ENCODE measurements at regions not wholly inside any gene's neighbourhood (a gene's known extent, or its start where the extent isn't known, plus 50 kb on each side); places are given as distances from the start of the nearest gene placed in this dataset.

DNA sequence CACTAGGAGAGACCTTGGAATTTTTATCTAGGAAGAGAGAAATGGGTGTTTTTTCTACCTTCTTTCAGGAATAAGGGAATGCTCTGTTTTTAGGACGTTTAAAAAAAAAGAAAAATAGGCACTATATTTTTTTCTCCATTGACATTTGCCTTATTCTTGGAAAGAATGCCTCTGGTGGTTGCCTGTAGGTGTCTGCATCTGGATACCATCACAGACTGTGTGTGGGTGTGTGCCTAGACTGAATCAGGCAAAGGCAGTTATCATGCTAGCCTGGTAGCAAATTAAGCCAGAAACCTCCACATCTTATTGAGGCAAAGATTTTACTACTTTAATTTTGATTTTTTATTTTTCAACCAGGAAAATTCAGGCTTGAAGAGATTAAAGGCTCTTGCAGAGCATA is 513.6 kb upstream of the KCNMB2 start:
- no peak for TF ChIP-seq CTCF (IDR thresholded peaks at IDR 0.05; ENCODE audit: low read length)
- no peak for TF ChIP-seq EZH2 (optimal IDR thresholded peaks at IDR 0.05; ENCODE audit: low read depth, low read length)
- no peak for TF ChIP-seq EZH2phosphoT487 (IDR thresholded peaks at IDR 0.05; ENCODE audit: low read length)

Measured in MM.1S (cell line).